22Rv1 (cell line): ENCODE measurements at regions not wholly inside any gene's neighbourhood (a gene's known extent, or its start where the extent isn't known, plus 50 kb on each side); places are given as distances from the start of the nearest gene placed in this dataset.

Experiments used
- ZFX ChIP-seq: fragments of 450-650 bp; IDR thresholded peaks from 2 replicates; pipeline ENCODE4 v1.6.1; 2017; ENCODE audit warnings: antibody characterized with exemption, borderline replicate concordance
- TF ChIP-seq, protein P1 (sequence below): fragments of 450-650 bp; IDR thresholded peaks from 2 replicates; pipeline ENCODE4 v1.5.1; 2017; ENCODE audit warnings: mild to moderate bottlenecking

DNA sequence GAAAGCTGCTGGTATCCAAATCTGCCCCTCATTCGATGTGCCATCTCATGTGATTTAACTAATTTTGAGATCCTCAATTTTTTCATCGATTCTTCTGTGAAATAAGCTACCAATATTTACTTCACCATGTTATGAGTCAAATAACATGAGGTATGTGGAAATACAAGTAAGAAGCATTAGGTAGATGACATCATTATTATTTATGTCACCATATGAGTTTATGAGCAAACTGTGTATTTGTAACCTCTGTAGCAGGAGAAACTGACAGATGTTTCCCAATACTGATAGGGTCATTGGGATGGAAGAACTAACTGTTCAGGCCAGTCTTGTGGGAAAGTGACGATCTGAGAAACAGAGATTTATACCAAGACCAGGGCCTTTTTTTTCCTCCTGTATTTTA is 229.4 kb upstream of the GOT2 start:
- TF ChIP-seq, protein P1, sequence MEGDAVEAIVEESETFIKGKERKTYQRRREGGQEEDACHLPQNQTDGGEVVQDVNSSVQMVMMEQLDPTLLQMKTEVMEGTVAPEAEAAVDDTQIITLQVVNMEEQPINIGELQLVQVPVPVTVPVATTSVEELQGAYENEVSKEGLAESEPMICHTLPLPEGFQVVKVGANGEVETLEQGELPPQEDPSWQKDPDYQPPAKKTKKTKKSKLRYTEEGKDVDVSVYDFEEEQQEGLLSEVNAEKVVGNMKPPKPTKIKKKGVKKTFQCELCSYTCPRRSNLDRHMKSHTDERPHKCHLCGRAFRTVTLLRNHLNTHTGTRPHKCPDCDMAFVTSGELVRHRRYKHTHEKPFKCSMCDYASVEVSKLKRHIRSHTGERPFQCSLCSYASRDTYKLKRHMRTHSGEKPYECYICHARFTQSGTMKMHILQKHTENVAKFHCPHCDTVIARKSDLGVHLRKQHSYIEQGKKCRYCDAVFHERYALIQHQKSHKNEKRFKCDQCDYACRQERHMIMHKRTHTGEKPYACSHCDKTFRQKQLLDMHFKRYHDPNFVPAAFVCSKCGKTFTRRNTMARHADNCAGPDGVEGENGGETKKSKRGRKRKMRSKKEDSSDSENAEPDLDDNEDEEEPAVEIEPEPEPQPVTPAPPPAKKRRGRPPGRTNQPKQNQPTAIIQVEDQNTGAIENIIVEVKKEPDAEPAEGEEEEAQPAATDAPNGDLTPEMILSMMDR, result no peak
- TF ChIP-seq ZFX, result no peak
